ENCODE measurements at regions not wholly inside any gene's neighbourhood (a gene's known extent, or its start where the extent isn't known, plus 50 kb on each side); places are given as distances from the start of the nearest gene placed in this dataset.

GRCh38 chr4:147182041-147182440, 236.4 kb upstream of the TTC29 start:
- no peak for TF ChIP-seq ZNF830 (tag by site-specific recombination; IDR thresholded peaks at IDR 0.05; ENCODE audit: low read depth)
- TF ChIP-seq YY1 (tag by site-specific recombination; IDR thresholded peaks at IDR 0.05): no peak
- no peak for TF ChIP-seq ZNF416 (tag by site-specific recombination; IDR thresholded peaks at IDR 0.05)
- no peak for TF ChIP-seq ZNF24 (tag by site-specific recombination; IDR thresholded peaks at IDR 0.05)
- TF ChIP-seq ZNF558 (tag by site-specific recombination; IDR thresholded peaks at IDR 0.05): no peak
- TF ChIP-seq ATF2 (tag by site-specific recombination; IDR thresholded peaks at IDR 0.05; ENCODE audit: low read depth): no peak
- no peak for TF ChIP-seq ZNF530 (tag by site-specific recombination; IDR thresholded peaks at IDR 0.05; ENCODE audit: low read depth)
- TF ChIP-seq, protein P1, sequence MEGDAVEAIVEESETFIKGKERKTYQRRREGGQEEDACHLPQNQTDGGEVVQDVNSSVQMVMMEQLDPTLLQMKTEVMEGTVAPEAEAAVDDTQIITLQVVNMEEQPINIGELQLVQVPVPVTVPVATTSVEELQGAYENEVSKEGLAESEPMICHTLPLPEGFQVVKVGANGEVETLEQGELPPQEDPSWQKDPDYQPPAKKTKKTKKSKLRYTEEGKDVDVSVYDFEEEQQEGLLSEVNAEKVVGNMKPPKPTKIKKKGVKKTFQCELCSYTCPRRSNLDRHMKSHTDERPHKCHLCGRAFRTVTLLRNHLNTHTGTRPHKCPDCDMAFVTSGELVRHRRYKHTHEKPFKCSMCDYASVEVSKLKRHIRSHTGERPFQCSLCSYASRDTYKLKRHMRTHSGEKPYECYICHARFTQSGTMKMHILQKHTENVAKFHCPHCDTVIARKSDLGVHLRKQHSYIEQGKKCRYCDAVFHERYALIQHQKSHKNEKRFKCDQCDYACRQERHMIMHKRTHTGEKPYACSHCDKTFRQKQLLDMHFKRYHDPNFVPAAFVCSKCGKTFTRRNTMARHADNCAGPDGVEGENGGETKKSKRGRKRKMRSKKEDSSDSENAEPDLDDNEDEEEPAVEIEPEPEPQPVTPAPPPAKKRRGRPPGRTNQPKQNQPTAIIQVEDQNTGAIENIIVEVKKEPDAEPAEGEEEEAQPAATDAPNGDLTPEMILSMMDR (tag by site-specific recombination; IDR thresholded peaks at IDR 0.05): no peak
- TF ChIP-seq, protein P2, sequence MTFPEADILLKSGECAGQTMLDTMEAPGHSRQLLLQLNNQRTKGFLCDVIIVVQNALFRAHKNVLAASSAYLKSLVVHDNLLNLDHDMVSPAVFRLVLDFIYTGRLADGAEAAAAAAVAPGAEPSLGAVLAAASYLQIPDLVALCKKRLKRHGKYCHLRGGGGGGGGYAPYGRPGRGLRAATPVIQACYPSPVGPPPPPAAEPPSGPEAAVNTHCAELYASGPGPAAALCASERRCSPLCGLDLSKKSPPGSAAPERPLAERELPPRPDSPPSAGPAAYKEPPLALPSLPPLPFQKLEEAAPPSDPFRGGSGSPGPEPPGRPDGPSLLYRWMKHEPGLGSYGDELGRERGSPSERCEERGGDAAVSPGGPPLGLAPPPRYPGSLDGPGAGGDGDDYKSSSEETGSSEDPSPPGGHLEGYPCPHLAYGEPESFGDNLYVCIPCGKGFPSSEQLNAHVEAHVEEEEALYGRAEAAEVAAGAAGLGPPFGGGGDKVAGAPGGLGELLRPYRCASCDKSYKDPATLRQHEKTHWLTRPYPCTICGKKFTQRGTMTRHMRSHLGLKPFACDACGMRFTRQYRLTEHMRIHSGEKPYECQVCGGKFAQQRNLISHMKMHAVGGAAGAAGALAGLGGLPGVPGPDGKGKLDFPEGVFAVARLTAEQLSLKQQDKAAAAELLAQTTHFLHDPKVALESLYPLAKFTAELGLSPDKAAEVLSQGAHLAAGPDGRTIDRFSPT (tag by site-specific recombination; IDR thresholded peaks at IDR 0.05): no peak
- TF ChIP-seq GLIS2 (tag by site-specific recombination; IDR thresholded peaks at IDR 0.05): no peak
- TF ChIP-seq, protein P3, sequence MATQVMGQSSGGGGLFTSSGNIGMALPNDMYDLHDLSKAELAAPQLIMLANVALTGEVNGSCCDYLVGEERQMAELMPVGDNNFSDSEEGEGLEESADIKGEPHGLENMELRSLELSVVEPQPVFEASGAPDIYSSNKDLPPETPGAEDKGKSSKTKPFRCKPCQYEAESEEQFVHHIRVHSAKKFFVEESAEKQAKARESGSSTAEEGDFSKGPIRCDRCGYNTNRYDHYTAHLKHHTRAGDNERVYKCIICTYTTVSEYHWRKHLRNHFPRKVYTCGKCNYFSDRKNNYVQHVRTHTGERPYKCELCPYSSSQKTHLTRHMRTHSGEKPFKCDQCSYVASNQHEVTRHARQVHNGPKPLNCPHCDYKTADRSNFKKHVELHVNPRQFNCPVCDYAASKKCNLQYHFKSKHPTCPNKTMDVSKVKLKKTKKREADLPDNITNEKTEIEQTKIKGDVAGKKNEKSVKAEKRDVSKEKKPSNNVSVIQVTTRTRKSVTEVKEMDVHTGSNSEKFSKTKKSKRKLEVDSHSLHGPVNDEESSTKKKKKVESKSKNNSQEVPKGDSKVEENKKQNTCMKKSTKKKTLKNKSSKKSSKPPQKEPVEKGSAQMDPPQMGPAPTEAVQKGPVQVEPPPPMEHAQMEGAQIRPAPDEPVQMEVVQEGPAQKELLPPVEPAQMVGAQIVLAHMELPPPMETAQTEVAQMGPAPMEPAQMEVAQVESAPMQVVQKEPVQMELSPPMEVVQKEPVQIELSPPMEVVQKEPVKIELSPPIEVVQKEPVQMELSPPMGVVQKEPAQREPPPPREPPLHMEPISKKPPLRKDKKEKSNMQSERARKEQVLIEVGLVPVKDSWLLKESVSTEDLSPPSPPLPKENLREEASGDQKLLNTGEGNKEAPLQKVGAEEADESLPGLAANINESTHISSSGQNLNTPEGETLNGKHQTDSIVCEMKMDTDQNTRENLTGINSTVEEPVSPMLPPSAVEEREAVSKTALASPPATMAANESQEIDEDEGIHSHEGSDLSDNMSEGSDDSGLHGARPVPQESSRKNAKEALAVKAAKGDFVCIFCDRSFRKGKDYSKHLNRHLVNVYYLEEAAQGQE (tag by site-specific recombination; IDR thresholded peaks at IDR 0.05): no peak
- TF ChIP-seq SP7 (tag by site-specific recombination; IDR thresholded peaks at IDR 0.05): no peak

Measured in HEK293 (cell line).